ENCODE measurements at regions not wholly inside any gene's neighbourhood (a gene's known extent, or its start where the extent isn't known, plus 50 kb on each side); places are given as distances from the start of the nearest gene placed in this dataset.
A peak's percentile ranks its signal among the peaks of the same experiment; 100 is the strongest.

DNA sequence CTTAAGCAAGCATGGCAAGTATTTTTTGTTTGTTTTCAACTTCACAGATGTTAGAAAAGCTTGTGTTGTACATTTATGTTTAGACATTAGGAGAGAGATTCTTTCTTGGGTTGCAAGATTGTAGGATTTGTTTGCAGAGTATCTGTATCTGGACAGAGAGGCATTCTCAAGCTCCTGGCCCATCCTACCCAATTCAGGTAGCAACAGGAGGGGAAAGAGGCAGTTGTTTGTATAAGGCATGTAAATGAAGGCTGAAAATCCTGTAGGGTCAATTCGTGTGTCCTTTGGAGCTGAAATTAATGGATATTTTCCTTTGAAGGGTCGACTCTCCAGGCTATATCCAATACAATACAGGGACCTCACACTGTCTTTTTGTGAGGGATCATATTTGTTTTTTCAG is 147.3 kb downstream of the KCNRG start:
- Histone ChIP-seq H3K36me3 (no peaks in the 10 kb centered on the region), H3K27me3 (no peaks in the 10 kb centered on the region), H3K27ac (no peak overlapping the region), H3K4me1 (no peaks in the 10 kb centered on the region), H3K9me3 (no peaks in the 10 kb centered on the region), H3K4me3 (no peak overlapping the region)
- intact Hi-C loops (cut with DNase I), result no loop called here
- TF ChIP-seq, protein P1, sequence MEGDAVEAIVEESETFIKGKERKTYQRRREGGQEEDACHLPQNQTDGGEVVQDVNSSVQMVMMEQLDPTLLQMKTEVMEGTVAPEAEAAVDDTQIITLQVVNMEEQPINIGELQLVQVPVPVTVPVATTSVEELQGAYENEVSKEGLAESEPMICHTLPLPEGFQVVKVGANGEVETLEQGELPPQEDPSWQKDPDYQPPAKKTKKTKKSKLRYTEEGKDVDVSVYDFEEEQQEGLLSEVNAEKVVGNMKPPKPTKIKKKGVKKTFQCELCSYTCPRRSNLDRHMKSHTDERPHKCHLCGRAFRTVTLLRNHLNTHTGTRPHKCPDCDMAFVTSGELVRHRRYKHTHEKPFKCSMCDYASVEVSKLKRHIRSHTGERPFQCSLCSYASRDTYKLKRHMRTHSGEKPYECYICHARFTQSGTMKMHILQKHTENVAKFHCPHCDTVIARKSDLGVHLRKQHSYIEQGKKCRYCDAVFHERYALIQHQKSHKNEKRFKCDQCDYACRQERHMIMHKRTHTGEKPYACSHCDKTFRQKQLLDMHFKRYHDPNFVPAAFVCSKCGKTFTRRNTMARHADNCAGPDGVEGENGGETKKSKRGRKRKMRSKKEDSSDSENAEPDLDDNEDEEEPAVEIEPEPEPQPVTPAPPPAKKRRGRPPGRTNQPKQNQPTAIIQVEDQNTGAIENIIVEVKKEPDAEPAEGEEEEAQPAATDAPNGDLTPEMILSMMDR (IDR thresholded peaks at IDR 0.05), result no peak
- ATAC-seq (no peak), DNase-seq (no peak)

DNA sequence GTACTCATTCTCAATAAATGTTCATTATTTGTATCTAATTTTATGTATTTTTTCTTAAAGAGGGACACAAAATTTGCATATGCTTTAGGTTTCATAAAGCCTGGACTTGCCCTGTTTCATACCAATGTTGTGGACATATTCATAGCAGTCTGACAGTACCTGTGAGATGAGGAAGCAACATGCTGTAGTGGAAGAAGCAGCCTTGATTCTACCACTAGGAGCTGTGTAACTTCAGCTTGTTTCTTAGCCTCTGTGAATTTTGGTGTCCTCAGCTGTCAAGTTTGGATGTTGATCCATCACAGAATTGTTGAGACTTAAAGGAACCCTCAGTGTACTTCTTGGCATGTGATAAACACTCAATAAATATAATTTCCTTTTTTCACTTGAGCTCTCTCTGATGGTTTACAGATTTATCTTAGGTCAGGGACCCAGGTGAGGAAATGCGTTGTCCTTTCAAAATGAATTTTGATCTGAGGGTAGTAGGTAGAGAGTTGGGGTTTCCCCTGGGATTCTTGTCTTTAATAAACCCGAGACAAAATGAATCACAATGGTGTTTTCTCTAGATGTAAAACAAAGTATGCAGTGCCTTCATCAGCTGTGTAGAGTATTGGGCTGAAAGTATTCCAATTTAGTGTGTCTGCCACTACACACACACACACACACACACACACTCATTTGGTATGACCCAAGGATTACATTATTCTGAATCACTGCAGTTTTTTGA is 152.1 kb downstream of the KCNRG start:
- intact Hi-C loops (cut with DNase I), result no loop called here
- Histone ChIP-seq H3K4me1 (peaks cover 5% of the 10 kb centered on the region), H3K9me3 (no peaks in the 10 kb centered on the region), H3K4me3 (no peak overlapping the region), H3K27me3 (no peaks in the 10 kb centered on the region), H3K27ac (no peak overlapping the region), H3K36me3 (no peaks in the 10 kb centered on the region)
- ATAC-seq, result no peak
- TF ChIP-seq, protein P1 (IDR thresholded peaks at IDR 0.05), result no peak
- DNase-seq, result no peak

DNA sequence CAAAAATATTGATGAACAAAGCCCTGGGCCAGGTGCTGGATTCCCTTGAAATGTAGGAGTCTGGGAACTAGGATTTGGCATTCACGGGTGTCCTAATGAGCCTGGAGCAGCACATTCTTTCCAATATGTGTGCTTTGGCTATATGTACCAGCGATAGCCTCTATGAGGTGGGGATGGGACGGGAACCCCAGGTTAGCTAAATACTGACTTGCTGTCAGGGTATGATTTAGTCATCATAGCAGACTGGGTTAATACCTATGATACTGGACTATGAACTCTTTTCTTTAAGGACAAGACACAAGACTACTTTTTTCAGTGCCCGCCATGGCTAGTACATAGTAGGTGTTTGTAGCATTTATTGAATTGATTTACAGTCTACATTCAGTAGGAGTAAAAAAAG is 152.7 kb downstream of the KCNRG start:
- H3K4me1 ChIP-seq, result peaks cover 5% of the 10 kb centered on the region
- DNase-seq (no peak), ATAC-seq (no peak)
- TF ChIP-seq, protein P1 (IDR thresholded peaks at IDR 0.05), result no peak
- H3K27ac ChIP-seq, result no peak overlapping the region
- no peaks in the 10 kb centered on the region for H3K9me3 ChIP-seq
- no peak overlapping the region for H3K4me3 ChIP-seq
- no peaks in the 10 kb centered on the region for H3K27me3 ChIP-seq
- intact Hi-C loops (cut with DNase I), result no loop called here
- H3K36me3 ChIP-seq, result no peaks in the 10 kb centered on the region

DNA sequence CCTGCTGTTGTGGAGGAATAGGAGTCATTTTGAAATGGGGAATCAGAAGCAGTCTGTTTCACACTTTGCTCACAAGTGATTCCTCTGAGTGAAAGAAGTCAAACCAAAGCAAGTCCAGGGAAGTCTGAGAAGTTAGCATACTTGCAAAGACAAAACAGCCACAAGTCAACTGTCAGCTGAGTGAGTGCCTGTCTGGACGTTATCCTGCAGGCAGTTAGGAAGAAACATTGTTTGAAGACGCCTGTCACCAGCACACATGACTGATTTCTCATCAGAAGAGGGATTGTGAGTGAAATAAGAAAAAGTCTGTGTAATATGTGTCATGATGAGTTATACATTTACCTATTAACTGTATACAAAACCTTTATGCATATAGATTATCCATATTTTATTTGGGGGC is 153.5 kb downstream of the KCNRG start:
- H3K36me3 ChIP-seq, result no peaks in the 10 kb centered on the region
- H3K4me3 ChIP-seq, result no peak overlapping the region
- no peaks in the 10 kb centered on the region for H3K9me3 ChIP-seq
- TF ChIP-seq, protein P1 (IDR thresholded peaks at IDR 0.05), result no peak
- H3K27me3 ChIP-seq, result no peaks in the 10 kb centered on the region
- H3K27ac ChIP-seq, result no peak overlapping the region
- DNase-seq, result no peak
- no peak for ATAC-seq
- intact Hi-C loops (cut with DNase I), result no loop called here
- H3K4me1 ChIP-seq, result peaks cover 5% of the 10 kb centered on the region

DNA sequence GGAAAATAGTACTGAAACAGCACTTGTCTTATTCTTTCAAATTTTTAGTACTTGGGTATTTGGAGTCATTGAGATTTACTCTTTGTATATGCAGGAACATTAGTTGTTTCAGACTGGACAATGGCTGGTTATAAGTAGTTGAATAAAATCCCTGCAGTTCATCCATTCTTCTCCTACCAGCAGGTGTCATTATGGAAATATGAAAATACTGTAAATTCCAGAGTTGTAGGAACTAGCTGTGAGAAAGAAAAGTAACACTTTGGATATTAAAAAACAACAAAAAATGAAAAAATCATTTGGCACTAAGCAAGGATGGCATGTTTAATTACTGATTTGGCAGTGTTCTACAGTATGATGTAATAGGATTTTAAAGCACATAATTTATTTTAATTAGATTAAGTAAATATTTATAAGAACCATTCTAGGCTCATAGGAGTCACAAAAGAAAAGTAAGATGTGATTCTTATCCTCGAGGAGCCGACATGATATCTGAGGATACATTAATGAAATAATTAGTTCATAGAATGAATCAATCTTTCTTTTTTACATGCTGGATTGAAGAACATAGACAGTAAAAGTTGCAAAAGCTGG is 155.3 kb downstream of the KCNRG start:
- no peaks in the 10 kb centered on the region for H3K9me3 ChIP-seq
- H3K27ac ChIP-seq, result no peak overlapping the region
- TF ChIP-seq, protein P1 (IDR thresholded peaks at IDR 0.05), result peak; percentile 41
- peaks cover 5% of the 10 kb centered on the region for H3K4me1 ChIP-seq
- H3K27me3 ChIP-seq, result no peaks in the 10 kb centered on the region
- intact Hi-C loops (cut with DNase I), result no loop called here
- H3K4me3 ChIP-seq, result no peak overlapping the region
- no peak for DNase-seq
- ATAC-seq, result no peak
- no peaks in the 10 kb centered on the region for H3K36me3 ChIP-seq
